ENCODE measurements at regions not wholly inside any gene's neighbourhood (a gene's known extent, or its start where the extent isn't known, plus 50 kb on each side); places are given as distances from the start of the nearest gene placed in this dataset.

GRCh38 chrX:122501652-122502051, 682.4 kb upstream of the GRIA3 start:
- TF ChIP-seq SPI1 (IDR thresholded peaks at IDR 0.05; ENCODE audit: low read depth, low read length): no peak
- TF ChIP-seq POLR2AphosphoS5 (IDR thresholded peaks at IDR 0.05; ENCODE audit: low read depth, low read length): no peak
- TF ChIP-seq POLR2A (IDR thresholded peaks at IDR 0.05; ENCODE audit: low read depth, low read length): no peak
- TF ChIP-seq TAF1 (IDR thresholded peaks at IDR 0.05; ENCODE audit: low read depth, low read length): no peak
- no peak for TF ChIP-seq PAX5 (IDR thresholded peaks at IDR 0.05; ENCODE audit: insufficient read depth, low read length, severe bottlenecking)
- no peak for TF ChIP-seq POU2F2 (IDR thresholded peaks at IDR 0.05; ENCODE audit: low read depth, low read length)
